ENCODE measurements at regions not wholly inside any gene's neighbourhood (a gene's known extent, or its start where the extent isn't known, plus 50 kb on each side); places are given as distances from the start of the nearest gene placed in this dataset.
"Not testable (repeated sequence)": the region's sequence is repeated elsewhere in the genome, so short reads cannot be mapped to it uniquely, and the experiment has no call there.

DNA sequence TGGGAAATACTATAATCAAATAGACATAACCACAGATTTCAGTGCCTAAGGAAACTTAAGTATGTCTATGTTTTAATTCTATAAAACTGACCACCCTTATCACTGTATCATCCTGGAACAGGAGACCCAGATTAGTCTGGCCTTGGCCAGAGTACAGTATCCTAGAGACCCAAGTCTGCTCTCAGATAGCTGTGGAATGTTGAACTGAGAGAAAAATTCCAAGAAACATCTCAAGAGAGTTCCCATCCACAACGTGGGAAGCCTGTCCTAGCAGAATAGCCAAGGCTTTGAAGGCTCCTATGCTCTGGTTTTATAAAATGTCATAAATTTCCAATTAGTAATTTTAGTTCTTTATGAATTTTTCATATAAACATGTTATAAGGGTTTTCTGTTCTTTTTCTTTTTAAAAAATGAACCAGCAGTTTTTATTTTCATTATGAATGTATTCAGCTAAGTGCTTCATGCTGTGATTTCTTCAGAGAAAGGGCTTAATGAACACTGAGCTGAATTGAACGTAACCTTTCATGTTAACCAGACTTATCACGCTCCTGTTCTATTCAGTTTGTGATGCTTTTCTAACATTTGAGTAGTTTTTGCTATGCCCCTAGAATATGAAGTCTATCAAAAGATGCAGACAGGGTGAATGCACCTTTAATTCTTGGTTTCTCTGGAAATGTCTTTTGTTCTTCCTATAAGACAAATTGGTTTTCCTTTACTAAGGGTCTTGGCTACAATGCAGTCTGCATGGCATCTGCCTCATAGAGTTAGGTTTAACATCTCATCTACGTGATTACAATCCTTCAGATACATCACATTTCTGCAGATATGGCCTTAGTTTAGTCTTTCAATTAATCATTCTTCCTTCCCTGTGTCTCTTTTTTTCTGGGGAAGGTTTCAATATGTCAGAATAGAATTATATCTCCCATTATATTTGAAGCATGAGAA lies 230.8 kb downstream of the CYLC2 start:
- Histone ChIP-seq H3K9me3 (ENCODE audit: control insufficient read depth in 2 of 3, insufficient read depth in 1 of 3, low read length in 3 of 3) (no peaks in the 10 kb centered on the region), H3K27ac (ENCODE audit: low read depth in 2 of 2, low read length in 2 of 2) (no peak overlapping the region), H3K4me3 (ENCODE audit: low read length in 3 of 3) (no peak overlapping the region), H3K4me1 (ENCODE audit: control insufficient read depth in 2 of 3, insufficient read depth in 2 of 3, low read depth in 1 of 3, low read length in 3 of 3) (no peaks in the 10 kb centered on the region), H3K9ac (ENCODE audit: low read length in 3 of 3) (no peak overlapping the region), H3K36me3 (ENCODE audit: control insufficient read depth in 2 of 3, insufficient read depth in 3 of 3, low read length in 3 of 3) (no peaks in the 10 kb centered on the region), H3K27me3 (ENCODE audit: control insufficient read depth, insufficient read depth, low read length) (no peaks in the 10 kb centered on the region)
- TF ChIP-seq, protein P1, sequence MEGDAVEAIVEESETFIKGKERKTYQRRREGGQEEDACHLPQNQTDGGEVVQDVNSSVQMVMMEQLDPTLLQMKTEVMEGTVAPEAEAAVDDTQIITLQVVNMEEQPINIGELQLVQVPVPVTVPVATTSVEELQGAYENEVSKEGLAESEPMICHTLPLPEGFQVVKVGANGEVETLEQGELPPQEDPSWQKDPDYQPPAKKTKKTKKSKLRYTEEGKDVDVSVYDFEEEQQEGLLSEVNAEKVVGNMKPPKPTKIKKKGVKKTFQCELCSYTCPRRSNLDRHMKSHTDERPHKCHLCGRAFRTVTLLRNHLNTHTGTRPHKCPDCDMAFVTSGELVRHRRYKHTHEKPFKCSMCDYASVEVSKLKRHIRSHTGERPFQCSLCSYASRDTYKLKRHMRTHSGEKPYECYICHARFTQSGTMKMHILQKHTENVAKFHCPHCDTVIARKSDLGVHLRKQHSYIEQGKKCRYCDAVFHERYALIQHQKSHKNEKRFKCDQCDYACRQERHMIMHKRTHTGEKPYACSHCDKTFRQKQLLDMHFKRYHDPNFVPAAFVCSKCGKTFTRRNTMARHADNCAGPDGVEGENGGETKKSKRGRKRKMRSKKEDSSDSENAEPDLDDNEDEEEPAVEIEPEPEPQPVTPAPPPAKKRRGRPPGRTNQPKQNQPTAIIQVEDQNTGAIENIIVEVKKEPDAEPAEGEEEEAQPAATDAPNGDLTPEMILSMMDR (IDR thresholded peaks at IDR 0.05; ENCODE audit: borderline replicate concordance, extremely low read depth, insufficient read depth) = no peak
- intact Hi-C loops (cut with DNase I) = no loop called here
- FAIRE-seq (no peak), DNase-seq (peak in 2 of 5 donors; percentile 1 to 2)

GRCh38 chr9:103226647-103227013 lies 231.5 kb downstream of the CYLC2 start:
- no peak for FAIRE-seq
- H3K27ac ChIP-seq (ENCODE audit: low read depth in 2 of 2, low read length in 2 of 2) = no peak overlapping the region
- intact Hi-C loops (cut with DNase I) = no loop called here
- no peak overlapping the region for H3K9ac ChIP-seq (ENCODE audit: low read length in 3 of 3)
- no peak for DNase-seq
- no peaks in the 10 kb centered on the region for H3K9me3 ChIP-seq (ENCODE audit: control insufficient read depth in 2 of 3, insufficient read depth in 1 of 3, low read length in 3 of 3)
- TF ChIP-seq, protein P1 (IDR thresholded peaks at IDR 0.05; ENCODE audit: borderline replicate concordance, extremely low read depth, insufficient read depth) = no peak
- H3K36me3 ChIP-seq (ENCODE audit: control insufficient read depth in 2 of 3, insufficient read depth in 3 of 3, low read length in 3 of 3) = no peaks in the 10 kb centered on the region
- no peaks in the 10 kb centered on the region for H3K4me1 ChIP-seq (ENCODE audit: control insufficient read depth in 2 of 3, insufficient read depth in 2 of 3, low read depth in 1 of 3, low read length in 3 of 3)
- no peak overlapping the region for H3K4me3 ChIP-seq (ENCODE audit: low read length in 3 of 3)
- H3K27me3 ChIP-seq (ENCODE audit: control insufficient read depth, insufficient read depth, low read length) = no peaks in the 10 kb centered on the region

- FAIRE-seq; H3K27me3 ChIP-seq (ENCODE audit: control insufficient read depth, insufficient read depth, low read length); H3K36me3 ChIP-seq (ENCODE audit: control insufficient read depth in 2 of 3, insufficient read depth in 3 of 3, low read length in 3 of 3); H3K4me3 ChIP-seq (ENCODE audit: low read length in 3 of 3); H3K9ac ChIP-seq (ENCODE audit: low read length in 3 of 3); H3K9me3 ChIP-seq (ENCODE audit: control insufficient read depth in 2 of 3, insufficient read depth in 1 of 3, low read length in 3 of 3); H3K4me1 ChIP-seq (ENCODE audit: control insufficient read depth in 2 of 3, insufficient read depth in 2 of 3, low read depth in 1 of 3, low read length in 3 of 3); H3K27ac ChIP-seq (ENCODE audit: low read depth in 2 of 2, low read length in 2 of 2); intact Hi-C loops (cut with DNase I): not testable (repeated sequence)
- DNase-seq = peak in 1 of 5 donors; percentile 26
Measured at GRCh38 chr9:103237571-103238109, 242.5 kb downstream of the CYLC2 start.

- H3K9ac ChIP-seq (ENCODE audit: low read length in 3 of 3) = no peak overlapping the region
- FAIRE-seq (no peak), DNase-seq (peak in 3 of 5 donors; percentile 25 to 52 (median 38))
- H3K4me1 ChIP-seq (ENCODE audit: control insufficient read depth in 2 of 3, insufficient read depth in 2 of 3, low read depth in 1 of 3, low read length in 3 of 3) = no peaks in the 10 kb centered on the region
- intact Hi-C loops (cut with DNase I) = no loop called here
- no peaks in the 10 kb centered on the region for H3K27me3 ChIP-seq (ENCODE audit: control insufficient read depth, insufficient read depth, low read length)
- H3K36me3 ChIP-seq (ENCODE audit: control insufficient read depth in 2 of 3, insufficient read depth in 3 of 3, low read length in 3 of 3) = no peaks in the 10 kb centered on the region
- no peaks in the 10 kb centered on the region for H3K9me3 ChIP-seq (ENCODE audit: control insufficient read depth in 2 of 3, insufficient read depth in 1 of 3, low read length in 3 of 3)
- H3K27ac ChIP-seq (ENCODE audit: low read depth in 2 of 2, low read length in 2 of 2) = no peak overlapping the region
- no peak overlapping the region for H3K4me3 ChIP-seq (ENCODE audit: low read length in 3 of 3)
- TF ChIP-seq, protein P1 (IDR thresholded peaks at IDR 0.05; ENCODE audit: borderline replicate concordance, extremely low read depth, insufficient read depth) = no peak
Measured at GRCh38 chr9:103242025-103242424, 246.9 kb downstream of the CYLC2 start.

Measured in kidney (tissue), 13 donors.